HG03571 (cell line): ENCODE measurements at regions not wholly inside any gene's neighbourhood (a gene's known extent, or its start where the extent isn't known, plus 50 kb on each side); places are given as distances from the start of the nearest gene placed in this dataset.

Experiments used
- ATAC-seq: cut with Tn5 transposase; IDR thresholded peaks from one replicate; pipeline ENCODE4 v1.9.1; 2021; ENCODE audit not compliant: unreplicated experiment

GRCh38 chr13:33512880-33513554 lies 227.5 kb upstream of the STARD13 start:
- ATAC-seq = no peak

GRCh38 chr13:33514362-33514761 lies 228.8 kb upstream of the STARD13 start:
- no peak for ATAC-seq

- ATAC-seq = no peak
These were observed 229.6 kb upstream of the STARD13 start for GRCh38 chr13:33515146-33515545.

- no peak for ATAC-seq
These were observed 232.9 kb upstream of the STARD13 start for GRCh38 chr13:33518452-33518851.

GRCh38 chr13:33519561-33520467 lies 234.3 kb upstream of the STARD13 start:
- ATAC-seq = no peak

- no peak for ATAC-seq
These were observed 234.9 kb upstream of the STARD13 start for GRCh38 chr13:33520468-33520839.

GRCh38 chr13:33524086-33524485 lies 238.5 kb upstream of the STARD13 start:
- no peak for ATAC-seq

- ATAC-seq = no peak
These were observed 240.2 kb upstream of the STARD13 start for GRCh38 chr13:33525763-33526162.

- no peak for ATAC-seq
These were observed 241.2 kb upstream of the STARD13 start for GRCh38 chr13:33526718-33527117.

- ATAC-seq = no peak
These were observed 243.3 kb upstream of the STARD13 start for GRCh38 chr13:33528896-33529295.

GRCh38 chr13:33531484-33531883 lies 245.9 kb upstream of the STARD13 start:
- ATAC-seq = no peak

GRCh38 chr13:33535061-33535460 lies 249.5 kb upstream of the STARD13 start:
- ATAC-seq = no peak

GRCh38 chr13:33536601-33537000 lies 251.0 kb upstream of the STARD13 start:
- ATAC-seq = no peak

GRCh38 chr13:33537026-33537425 lies 251.5 kb upstream of the STARD13 start:
- no peak for ATAC-seq

GRCh38 chr13:33537676-33538075 lies 252.1 kb upstream of the STARD13 start:
- no peak for ATAC-seq

- ATAC-seq = no peak
These were observed 255.9 kb upstream of the STARD13 start for GRCh38 chr13:33541456-33541855.

GRCh38 chr13:33541962-33542308 lies 256.4 kb upstream of the STARD13 start:
- no peak for ATAC-seq

- ATAC-seq = peak; percentile 89
These were observed 256.9 kb upstream of the STARD13 start for GRCh38 chr13:33542309-33543088.

GRCh38 chr13:33543089-33543459 lies 257.5 kb upstream of the STARD13 start:
- ATAC-seq = no peak

- ATAC-seq = no peak
These were observed 258.2 kb upstream of the STARD13 start for GRCh38 chr13:33543631-33544265.

- no peak for ATAC-seq
These were observed 258.8 kb upstream of the STARD13 start for GRCh38 chr13:33544308-33544707.
